Activated T-cell treated with anti-CD3 and anti-CD28 coated beads for 48 hours (primary cell): ENCODE measurements at regions not wholly inside any gene's neighbourhood (a gene's known extent, or its start where the extent isn't known, plus 50 kb on each side); places are given as distances from the start of the nearest gene placed in this dataset.

Experiments
- DNase-seq: peaks from one replicate; pipeline ENCODE4 v3.0.0-alpha.2; 2020; ENCODE audit warnings: low read depth

GRCh38 chr1:25055961-25056360 is 125.9 kb upstream of the RUNX3 start:
- no peak for DNase-seq

GRCh38 chr1:25055324-25055780 is 125.3 kb upstream of the RUNX3 start:
- no peak for DNase-seq

- DNase-seq, result no peak
Observed at GRCh38 chr1:25054526-25055323, 124.6 kb upstream of the RUNX3 start.

GRCh38 chr1:25053576-25054250 is 123.6 kb upstream of the RUNX3 start:
- DNase-seq, result no peak

- no peak for DNase-seq
Observed at GRCh38 chr1:25051906-25052305, 121.8 kb upstream of the RUNX3 start.

GRCh38 chr1:25051504-25051903 is 121.4 kb upstream of the RUNX3 start:
- DNase-seq, result no peak

GRCh38 chr1:25050165-25050564 is 120.1 kb upstream of the RUNX3 start:
- no peak for DNase-seq

- DNase-seq, result no peak
Observed at GRCh38 chr1:25049190-25049589, 119.1 kb upstream of the RUNX3 start.

GRCh38 chr1:25048728-25049127 is 118.7 kb upstream of the RUNX3 start:
- DNase-seq, result no peak

GRCh38 chr1:25047506-25048240 is 117.6 kb upstream of the RUNX3 start:
- DNase-seq, result no peak

GRCh38 chr1:25046194-25046532 is 116.1 kb upstream of the RUNX3 start:
- no peak for DNase-seq

- no peak for DNase-seq
Observed at GRCh38 chr1:25045480-25046193, 115.6 kb upstream of the RUNX3 start.

GRCh38 chr1:25043228-25043580 is 113.1 kb upstream of the RUNX3 start:
- DNase-seq, result no peak

GRCh38 chr1:25042331-25043227 is 112.5 kb upstream of the RUNX3 start:
- no peak for DNase-seq

GRCh38 chr1:25041916-25042315 is 111.8 kb upstream of the RUNX3 start:
- no peak for DNase-seq

- DNase-seq, result no peak
Observed at GRCh38 chr1:25040122-25040685, 110.1 kb upstream of the RUNX3 start.

- no peak for DNase-seq
Observed at GRCh38 chr1:25039229-25039628, 109.2 kb upstream of the RUNX3 start.

- no peak for DNase-seq
Observed at GRCh38 chr1:25038699-25039098, 108.6 kb upstream of the RUNX3 start.

GRCh38 chr1:25037174-25038074 is 107.3 kb upstream of the RUNX3 start:
- no peak for DNase-seq

GRCh38 chr1:25036117-25036546 is 106.1 kb upstream of the RUNX3 start:
- DNase-seq, result no peak
